ENCODE measurements at regions not wholly inside any gene's neighbourhood (a gene's known extent, or its start where the extent isn't known, plus 50 kb on each side); places are given as distances from the start of the nearest gene placed in this dataset.

GRCh38 chr4:72938516-72938915, 131.0 kb downstream of the COX18 start:
- TF ChIP-seq, protein P1, sequence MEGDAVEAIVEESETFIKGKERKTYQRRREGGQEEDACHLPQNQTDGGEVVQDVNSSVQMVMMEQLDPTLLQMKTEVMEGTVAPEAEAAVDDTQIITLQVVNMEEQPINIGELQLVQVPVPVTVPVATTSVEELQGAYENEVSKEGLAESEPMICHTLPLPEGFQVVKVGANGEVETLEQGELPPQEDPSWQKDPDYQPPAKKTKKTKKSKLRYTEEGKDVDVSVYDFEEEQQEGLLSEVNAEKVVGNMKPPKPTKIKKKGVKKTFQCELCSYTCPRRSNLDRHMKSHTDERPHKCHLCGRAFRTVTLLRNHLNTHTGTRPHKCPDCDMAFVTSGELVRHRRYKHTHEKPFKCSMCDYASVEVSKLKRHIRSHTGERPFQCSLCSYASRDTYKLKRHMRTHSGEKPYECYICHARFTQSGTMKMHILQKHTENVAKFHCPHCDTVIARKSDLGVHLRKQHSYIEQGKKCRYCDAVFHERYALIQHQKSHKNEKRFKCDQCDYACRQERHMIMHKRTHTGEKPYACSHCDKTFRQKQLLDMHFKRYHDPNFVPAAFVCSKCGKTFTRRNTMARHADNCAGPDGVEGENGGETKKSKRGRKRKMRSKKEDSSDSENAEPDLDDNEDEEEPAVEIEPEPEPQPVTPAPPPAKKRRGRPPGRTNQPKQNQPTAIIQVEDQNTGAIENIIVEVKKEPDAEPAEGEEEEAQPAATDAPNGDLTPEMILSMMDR (IDR thresholded peaks at IDR 0.05), result no peak
- no peak for TF ChIP-seq EZH2 (IDR thresholded peaks at IDR 0.05; ENCODE audit: borderline replicate concordance, insufficient read depth, low read depth, low read length, poor library complexity, severe bottlenecking)
